ENCODE measurements at regions not wholly inside any gene's neighbourhood (a gene's known extent, or its start where the extent isn't known, plus 50 kb on each side); places are given as distances from the start of the nearest gene placed in this dataset.

GRCh38 chr5:128791312-128791711 lies 174.0 kb upstream of the SLC27A6 start:
- TF ChIP-seq ZNF565 (CRISPR knock-in tag; conservative IDR thresholded peaks at IDR 0.05; ENCODE audit: low read depth) (no peak), SNAI2 (CRISPR knock-in tag; IDR thresholded peaks at IDR 0.05) (no peak), PATZ1 (CRISPR knock-in tag; IDR thresholded peaks at IDR 0.05; ENCODE audit: borderline replicate concordance) (no peak), TOX (CRISPR knock-in tag; IDR thresholded peaks at IDR 0.05; ENCODE audit: borderline replicate concordance) (no peak), RARB (CRISPR knock-in tag; IDR thresholded peaks at IDR 0.05) (no peak), BACH2 (CRISPR knock-in tag; IDR thresholded peaks at IDR 0.05; ENCODE audit: borderline replicate concordance) (no peak)

Measured in SK-N-SH treated with all-trans-retinoic acid at 6 μM for 48 hours (cell line).